ENCODE measurements at regions not wholly inside any gene's neighbourhood (a gene's known extent, or its start where the extent isn't known, plus 50 kb on each side); places are given as distances from the start of the nearest gene placed in this dataset.
A peak's percentile ranks its signal among the peaks of the same experiment; 100 is the strongest.

GRCh38 chr2:8472545-8473323 lies 209.1 kb upstream of the ID2 start:
- no peak for DNase-seq (ENCODE audit: low read depth in 2 of 2)
- no peak overlapping the region for H3K4me3 ChIP-seq (replicated peaks in 1 of 2; ENCODE audit: low read depth in 2 of 2, low read length in 2 of 2)

GRCh38 chr2:8475349-8476031 lies 206.4 kb upstream of the ID2 start:
- no peak for DNase-seq (ENCODE audit: low read depth in 2 of 2)

More at GRCh38 chr2:8472545-8473323, 209.1 kb upstream of the ID2 start:
- TF ChIP-seq, protein P1, sequence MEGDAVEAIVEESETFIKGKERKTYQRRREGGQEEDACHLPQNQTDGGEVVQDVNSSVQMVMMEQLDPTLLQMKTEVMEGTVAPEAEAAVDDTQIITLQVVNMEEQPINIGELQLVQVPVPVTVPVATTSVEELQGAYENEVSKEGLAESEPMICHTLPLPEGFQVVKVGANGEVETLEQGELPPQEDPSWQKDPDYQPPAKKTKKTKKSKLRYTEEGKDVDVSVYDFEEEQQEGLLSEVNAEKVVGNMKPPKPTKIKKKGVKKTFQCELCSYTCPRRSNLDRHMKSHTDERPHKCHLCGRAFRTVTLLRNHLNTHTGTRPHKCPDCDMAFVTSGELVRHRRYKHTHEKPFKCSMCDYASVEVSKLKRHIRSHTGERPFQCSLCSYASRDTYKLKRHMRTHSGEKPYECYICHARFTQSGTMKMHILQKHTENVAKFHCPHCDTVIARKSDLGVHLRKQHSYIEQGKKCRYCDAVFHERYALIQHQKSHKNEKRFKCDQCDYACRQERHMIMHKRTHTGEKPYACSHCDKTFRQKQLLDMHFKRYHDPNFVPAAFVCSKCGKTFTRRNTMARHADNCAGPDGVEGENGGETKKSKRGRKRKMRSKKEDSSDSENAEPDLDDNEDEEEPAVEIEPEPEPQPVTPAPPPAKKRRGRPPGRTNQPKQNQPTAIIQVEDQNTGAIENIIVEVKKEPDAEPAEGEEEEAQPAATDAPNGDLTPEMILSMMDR (IDR thresholded peaks at IDR 0.05; ENCODE audit: low read depth, low read length), result no peak

DNA sequence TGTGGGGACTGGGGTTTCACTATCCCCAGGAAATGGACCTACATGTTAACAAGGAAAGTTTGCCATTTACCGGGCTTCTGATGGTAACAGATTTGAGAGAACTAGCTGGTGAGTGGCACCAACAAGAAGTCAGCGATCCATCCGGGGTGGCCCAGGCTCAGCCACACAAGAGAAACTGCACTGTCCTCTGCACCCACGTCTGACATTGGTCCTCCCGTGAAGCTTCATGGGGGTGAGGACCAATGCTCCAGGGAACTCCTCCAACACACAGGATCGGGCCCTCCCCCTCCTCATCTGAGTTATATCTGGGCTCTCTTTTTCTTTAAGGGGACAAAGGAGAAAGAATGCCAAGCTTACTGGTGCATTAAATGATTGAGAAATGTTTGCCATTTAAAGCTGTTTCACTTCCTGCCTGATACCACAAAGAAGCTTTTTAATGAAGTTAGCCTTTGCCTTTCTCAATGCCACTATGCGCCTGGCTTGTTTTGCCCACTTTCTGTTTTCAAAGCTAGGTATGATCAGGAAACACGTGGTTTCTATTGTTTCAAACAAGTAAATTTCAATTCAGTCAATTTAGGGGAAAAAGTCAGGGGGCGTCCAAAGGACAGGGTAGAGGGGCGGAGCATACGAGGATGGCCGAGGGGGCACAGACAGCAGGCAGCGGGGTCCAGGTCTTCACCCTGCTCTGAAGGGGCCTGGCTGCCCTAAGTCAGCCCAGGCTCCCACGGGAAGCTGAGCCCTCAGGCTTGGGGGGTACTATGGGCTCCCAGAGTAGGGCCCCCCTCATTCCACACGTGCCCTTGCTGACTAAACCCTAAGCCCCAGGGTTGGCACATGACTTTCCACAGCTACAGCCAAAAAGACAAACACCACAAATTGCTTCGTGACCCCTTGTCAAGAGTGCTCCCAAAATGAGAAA lies 204.0 kb upstream of the ID2 start:
- H3K4me3 ChIP-seq (replicated peaks in 1 of 2; ENCODE audit: low read depth in 2 of 2, low read length in 2 of 2), result no peak overlapping the region
- DNase-seq (ENCODE audit: low read depth in 2 of 2), result no peak
- TF ChIP-seq, protein P1 (IDR thresholded peaks at IDR 0.05; ENCODE audit: low read depth, low read length), result no peak

More at GRCh38 chr2:8475349-8476031, 206.4 kb upstream of the ID2 start:
- H3K4me3 ChIP-seq (replicated peaks in 1 of 2; ENCODE audit: low read depth in 2 of 2, low read length in 2 of 2), result no peak overlapping the region
- TF ChIP-seq, protein P1 (IDR thresholded peaks at IDR 0.05; ENCODE audit: low read depth, low read length), result no peak

DNA sequence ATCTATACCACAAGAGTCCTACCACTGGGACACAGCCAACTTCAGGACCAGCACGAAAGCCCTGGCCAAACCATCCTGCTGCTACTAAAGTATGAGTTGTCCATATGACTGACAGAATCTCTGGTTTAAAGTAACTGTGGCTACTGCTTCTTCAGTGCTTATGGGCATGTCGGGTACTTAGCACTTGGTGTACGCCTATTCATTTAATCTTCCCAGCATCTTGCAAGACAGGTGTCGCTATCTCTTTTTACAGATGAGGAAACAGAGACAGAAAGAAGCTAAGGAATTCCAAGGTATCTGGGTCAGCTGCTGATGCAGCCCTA lies 203.4 kb upstream of the ID2 start:
- TF ChIP-seq, protein P1 (IDR thresholded peaks at IDR 0.05; ENCODE audit: low read depth, low read length), result no peak
- no peak overlapping the region for H3K4me3 ChIP-seq (replicated peaks in 1 of 2; ENCODE audit: low read depth in 2 of 2, low read length in 2 of 2)
- DNase-seq (ENCODE audit: low read depth in 2 of 2), result no peak

- TF ChIP-seq, protein P1 (IDR thresholded peaks at IDR 0.05; ENCODE audit: low read depth, low read length), result no peak
- DNase-seq (ENCODE audit: low read depth in 2 of 2), result peak in 1 of 2 donors; percentile 38
- no peak overlapping the region for H3K4me3 ChIP-seq (replicated peaks in 1 of 2; ENCODE audit: low read depth in 2 of 2, low read length in 2 of 2)
These were observed 202.6 kb upstream of the ID2 start for GRCh38 chr2:8479298-8479697.

GRCh38 chr2:8480915-8481314 lies 200.9 kb upstream of the ID2 start:
- no peak overlapping the region for H3K4me3 ChIP-seq (replicated peaks in 1 of 2; ENCODE audit: low read depth in 2 of 2, low read length in 2 of 2)
- no peak for DNase-seq (ENCODE audit: low read depth in 2 of 2)
- TF ChIP-seq, protein P1 (IDR thresholded peaks at IDR 0.05; ENCODE audit: low read depth, low read length), result no peak
